ENCODE measurements at regions not wholly inside any gene's neighbourhood (a gene's known extent, or its start where the extent isn't known, plus 50 kb on each side); places are given as distances from the start of the nearest gene placed in this dataset.

DNA sequence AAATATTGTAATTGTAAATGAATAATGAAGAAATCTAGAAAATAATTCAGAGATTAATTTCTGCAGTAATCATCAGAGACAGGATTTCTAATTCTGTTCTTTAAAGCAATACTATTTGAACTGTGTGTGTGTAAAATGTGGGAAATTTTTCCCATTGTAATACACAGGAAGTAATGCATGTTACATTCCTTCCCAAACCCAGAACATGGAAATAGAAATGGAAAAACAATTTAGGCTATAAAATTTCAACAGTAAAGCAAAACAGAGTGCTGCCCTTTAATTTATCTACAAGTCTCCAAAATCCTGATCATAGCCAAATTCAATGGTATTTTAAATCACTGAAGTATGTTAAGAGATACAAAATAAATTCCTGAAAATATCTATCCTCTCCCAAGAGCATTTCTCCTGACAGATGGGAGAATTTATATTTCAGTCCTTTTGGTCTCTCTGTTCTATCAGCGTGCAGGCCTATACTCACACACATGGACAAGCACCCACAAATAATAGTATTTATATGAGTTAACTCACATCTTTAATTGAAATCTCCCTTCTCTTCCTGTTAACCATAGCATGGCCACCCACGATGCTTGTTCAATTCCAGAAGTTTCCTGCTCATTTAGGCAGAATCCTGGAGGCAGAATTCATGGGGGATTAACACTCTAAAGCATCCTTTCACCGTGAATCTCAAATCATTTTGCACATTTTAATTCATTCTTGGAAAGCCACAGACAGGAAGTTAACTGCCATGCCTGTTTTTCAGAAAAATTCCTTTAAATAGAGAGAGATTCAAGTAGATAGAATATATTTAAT is 1465.4 kb upstream of the FLRT2 start:
- no peak for TF ChIP-seq CTCF (IDR thresholded peaks at IDR 0.05)
- Histone ChIP-seq H3K36me3 (no peaks in the 10 kb centered on the region), H3K4me3 (no peak overlapping the region), H3K9me3 (no peaks in the 10 kb centered on the region), H3K4me1 (no peaks in the 10 kb centered on the region), H3K27ac (no peak overlapping the region), H3K27me3 (no peaks in the 10 kb centered on the region)
- DNase-seq: no peak
- intact Hi-C loops (cut with DNase I): no loop called here
- ATAC-seq: no peak

DNA sequence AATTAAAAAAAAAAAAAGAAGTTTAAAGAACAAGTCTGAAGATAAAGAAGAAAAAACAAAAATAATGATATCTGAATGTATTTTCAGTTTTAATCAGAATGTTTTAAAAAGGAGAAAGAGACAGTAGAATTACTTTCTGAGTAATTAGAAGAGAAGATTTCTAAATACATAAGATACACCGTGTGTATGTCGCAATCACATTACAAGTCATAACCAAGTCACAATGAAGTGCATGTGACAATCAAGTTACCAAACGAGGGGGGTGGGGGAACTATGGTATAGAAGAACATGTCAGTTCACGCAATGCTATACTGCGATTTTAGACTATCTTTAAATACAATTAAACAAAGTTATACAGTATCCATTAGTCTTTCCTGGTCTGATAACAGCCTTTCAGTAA is 1464.1 kb upstream of the FLRT2 start:
- Histone ChIP-seq H3K4me1 (no peaks in the 10 kb centered on the region), H3K4me3 (no peak overlapping the region), H3K27me3 (no peaks in the 10 kb centered on the region), H3K27ac (no peak overlapping the region), H3K9me3 (no peaks in the 10 kb centered on the region), H3K36me3 (no peaks in the 10 kb centered on the region)
- no peak for TF ChIP-seq CTCF (IDR thresholded peaks at IDR 0.05)
- intact Hi-C loops (cut with DNase I): no loop called here
- DNase-seq (no peak), ATAC-seq (no peak)

- no peaks in the 10 kb centered on the region for H3K27me3 ChIP-seq
- H3K4me3 ChIP-seq: no peak overlapping the region
- intact Hi-C loops (cut with DNase I): no loop called here
- H3K27ac ChIP-seq: no peak overlapping the region
- DNase-seq (no peak), ATAC-seq (no peak)
- H3K36me3 ChIP-seq: no peaks in the 10 kb centered on the region
- no peak for TF ChIP-seq CTCF (IDR thresholded peaks at IDR 0.05)
- no peaks in the 10 kb centered on the region for H3K4me1 ChIP-seq
- no peaks in the 10 kb centered on the region for H3K9me3 ChIP-seq
These were observed 1461.7 kb upstream of the FLRT2 start for GRCh38 chr14:84068288-84068687.

- H3K4me3 ChIP-seq: no peak overlapping the region
- H3K27me3 ChIP-seq: no peaks in the 10 kb centered on the region
- no peak for DNase-seq
- H3K9me3 ChIP-seq: no peaks in the 10 kb centered on the region
- H3K4me1 ChIP-seq: no peaks in the 10 kb centered on the region
- no peak for ATAC-seq
- intact Hi-C loops (cut with DNase I): no loop called here
- H3K27ac ChIP-seq: no peak overlapping the region
- H3K36me3 ChIP-seq: no peaks in the 10 kb centered on the region
- no peak for TF ChIP-seq CTCF (IDR thresholded peaks at IDR 0.05)
These were observed 1458.9 kb upstream of the FLRT2 start for GRCh38 chr14:84071061-84071460.

DNA sequence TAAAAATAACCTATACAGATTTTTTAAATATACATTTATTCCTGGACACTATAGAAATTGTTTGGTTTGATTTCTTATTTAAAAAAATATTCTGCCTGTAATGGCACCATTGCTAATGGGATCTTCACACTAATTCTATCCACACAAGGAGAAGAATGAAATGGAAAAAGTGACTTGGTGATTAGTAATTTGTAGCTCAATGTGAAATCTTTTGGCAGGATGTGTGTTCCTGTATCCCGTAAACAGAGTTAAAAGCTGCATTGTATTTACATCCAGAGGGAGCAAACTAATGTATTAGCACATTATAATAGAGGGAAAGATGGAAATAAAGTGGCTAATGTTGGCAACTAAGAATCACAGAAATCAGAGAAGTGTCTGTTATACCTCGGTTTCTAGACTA is 1455.3 kb upstream of the FLRT2 start:
- DNase-seq (no peak), ATAC-seq (no peak)
- TF ChIP-seq CTCF (IDR thresholded peaks at IDR 0.05): no peak
- intact Hi-C loops (cut with DNase I): no loop called here
- H3K9me3 ChIP-seq: no peaks in the 10 kb centered on the region
- no peaks in the 10 kb centered on the region for H3K4me1 ChIP-seq
- H3K36me3 ChIP-seq: no peaks in the 10 kb centered on the region
- H3K4me3 ChIP-seq: no peak overlapping the region
- H3K27ac ChIP-seq: no peak overlapping the region
- H3K27me3 ChIP-seq: no peaks in the 10 kb centered on the region

DNA sequence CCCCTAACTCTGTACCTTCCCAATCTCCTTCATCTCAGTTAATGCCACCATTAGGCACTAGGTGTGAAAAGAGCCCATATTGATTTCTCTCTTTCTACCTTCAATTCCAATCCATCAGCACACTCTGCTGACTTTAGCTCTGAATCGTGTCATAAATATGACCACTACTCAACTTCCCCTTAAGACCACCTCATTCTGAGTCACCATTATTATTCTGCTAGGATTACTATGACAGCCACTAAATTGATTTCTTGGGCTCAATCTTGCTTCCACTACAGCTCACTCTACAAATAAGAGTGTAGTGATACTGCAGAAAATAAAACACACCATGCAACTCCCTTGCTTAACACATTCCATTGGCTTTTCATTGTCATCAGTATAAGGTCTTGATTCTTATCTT is 1449.0 kb upstream of the FLRT2 start:
- no peak overlapping the region for H3K4me3 ChIP-seq
- no peaks in the 10 kb centered on the region for H3K27me3 ChIP-seq
- no peak for TF ChIP-seq CTCF (IDR thresholded peaks at IDR 0.05)
- no peaks in the 10 kb centered on the region for H3K36me3 ChIP-seq
- DNase-seq (no peak), ATAC-seq (no peak)
- H3K9me3 ChIP-seq: no peaks in the 10 kb centered on the region
- no peak overlapping the region for H3K27ac ChIP-seq
- no peaks in the 10 kb centered on the region for H3K4me1 ChIP-seq
- intact Hi-C loops (cut with DNase I): no loop called here
